GM21423 (cell line): ENCODE measurements at regions not wholly inside any gene's neighbourhood (a gene's known extent, or its start where the extent isn't known, plus 50 kb on each side); places are given as distances from the start of the nearest gene placed in this dataset.

Experiments used
- ATAC-seq: cut with Tn5 transposase; IDR thresholded peaks from one replicate; pipeline ENCODE4 v1.9.1; 2021; ENCODE audit warnings: mild to moderate bottlenecking, moderate library complexity; ENCODE audit not compliant: unreplicated experiment

DNA sequence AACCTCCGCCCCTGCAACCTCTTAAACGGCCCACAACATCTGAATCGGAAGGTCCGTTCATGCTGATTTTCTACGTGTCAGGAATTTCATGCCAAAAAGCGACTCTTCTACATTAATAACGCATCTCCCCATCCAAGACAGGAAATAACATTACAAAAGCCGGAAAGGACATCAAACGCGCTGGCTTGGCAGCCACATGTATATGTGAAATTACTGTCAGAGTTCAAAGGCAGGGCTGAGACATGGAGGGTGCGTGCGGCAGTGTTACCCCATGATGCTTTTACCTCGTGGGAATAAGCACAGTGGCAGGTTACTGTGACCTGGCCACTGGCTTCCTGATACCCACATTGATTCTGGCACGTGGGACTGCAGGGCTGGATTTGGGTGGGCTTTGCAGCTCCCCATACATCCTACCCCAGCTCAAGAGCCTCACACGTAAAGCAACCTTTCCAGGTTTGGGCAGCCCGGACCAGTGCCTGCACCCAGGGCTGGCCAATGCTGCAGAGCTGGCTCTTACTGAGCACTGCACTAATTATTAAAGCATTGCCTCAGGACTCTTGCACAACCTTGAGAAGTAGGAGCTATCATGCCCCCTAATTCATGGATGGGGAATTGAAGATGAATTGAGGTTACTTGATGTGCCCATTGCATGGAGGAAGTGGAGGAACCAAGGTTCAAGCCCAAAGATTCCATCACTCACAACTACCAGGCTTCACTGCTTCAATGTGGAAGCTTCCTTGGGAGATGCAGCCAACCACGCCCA lies 120.6 kb upstream of the FOXF1 start:
- ATAC-seq = no peak

DNA sequence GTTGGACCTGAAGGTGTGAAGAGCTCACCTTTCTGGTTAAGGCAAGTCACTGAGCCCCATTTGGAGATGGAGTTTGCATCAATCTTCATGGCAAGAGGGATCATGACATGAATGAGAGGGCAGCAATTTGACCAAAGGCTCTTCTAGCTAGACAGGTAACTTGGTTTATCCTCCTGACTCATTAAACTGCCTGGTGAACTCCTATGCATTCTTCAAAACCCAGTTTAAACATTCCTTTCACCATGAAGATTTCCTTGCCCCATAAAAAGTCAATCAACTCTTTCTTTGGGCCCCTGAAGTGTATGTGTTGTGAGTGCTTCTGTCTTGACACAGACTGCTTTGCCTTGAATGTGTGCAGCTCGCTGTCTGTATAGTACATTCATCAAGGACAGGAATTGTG lies 120.0 kb upstream of the FOXF1 start:
- ATAC-seq = no peak

- ATAC-seq = no peak
These were observed 118.8 kb upstream of the FOXF1 start for GRCh38 chr16:86391486-86391885.

- ATAC-seq = no peak
These were observed 118.3 kb upstream of the FOXF1 start for GRCh38 chr16:86391984-86392383.

- ATAC-seq = no peak
These were observed 117.7 kb upstream of the FOXF1 start for GRCh38 chr16:86392436-86393152.

DNA sequence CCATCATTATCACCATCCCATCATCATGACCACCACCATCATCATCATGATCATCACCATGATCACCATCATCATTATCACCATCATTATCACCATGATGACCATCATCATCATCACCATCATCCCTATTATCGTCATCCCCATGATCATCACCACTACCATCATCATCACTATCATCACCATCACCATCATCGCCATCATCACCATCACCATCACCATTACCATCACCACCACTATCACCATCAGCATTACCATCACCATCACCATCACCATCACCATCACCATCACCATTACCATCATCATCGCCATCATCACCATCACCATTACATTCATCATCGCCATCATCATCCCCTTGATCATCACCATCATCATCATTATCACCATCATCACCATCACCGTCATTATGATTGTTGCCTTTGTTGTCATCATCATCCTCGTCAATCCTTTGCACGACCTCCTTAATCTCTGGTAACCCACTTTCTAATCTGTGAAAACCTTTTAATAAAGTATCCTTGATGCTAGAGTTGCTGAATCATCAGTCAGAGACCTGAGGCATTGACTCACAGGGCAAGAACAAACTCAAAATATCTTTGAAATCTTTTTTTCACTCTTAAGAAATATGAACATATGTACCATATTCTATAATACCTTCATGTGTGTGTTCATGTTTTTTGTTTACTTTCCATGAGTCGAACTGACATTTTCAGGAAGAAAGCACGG lies 116.3 kb upstream of the FOXF1 start:
- no peak for ATAC-seq

- ATAC-seq = no peak
These were observed 114.8 kb upstream of the FOXF1 start for GRCh38 chr16:86395477-86395876.

DNA sequence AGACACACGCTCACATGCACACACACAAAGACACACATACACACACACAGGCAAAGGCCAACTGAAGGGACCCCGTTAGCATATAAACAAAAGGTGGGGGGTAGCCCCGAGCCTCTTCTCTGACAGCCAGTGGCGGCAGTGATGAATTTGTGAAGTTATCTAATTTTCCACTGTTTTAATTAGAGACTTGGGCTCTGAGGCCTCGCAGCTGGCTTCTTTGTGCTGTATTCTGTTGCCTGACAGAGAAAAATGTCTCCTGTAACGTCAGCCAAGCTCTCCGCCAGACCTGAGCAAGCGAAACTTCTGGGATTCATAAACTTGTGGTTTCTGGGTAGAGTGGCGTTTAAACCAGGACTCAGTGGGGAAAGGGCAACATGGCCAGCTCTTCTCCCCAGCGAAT lies 113.9 kb upstream of the FOXF1 start:
- ATAC-seq = no peak

DNA sequence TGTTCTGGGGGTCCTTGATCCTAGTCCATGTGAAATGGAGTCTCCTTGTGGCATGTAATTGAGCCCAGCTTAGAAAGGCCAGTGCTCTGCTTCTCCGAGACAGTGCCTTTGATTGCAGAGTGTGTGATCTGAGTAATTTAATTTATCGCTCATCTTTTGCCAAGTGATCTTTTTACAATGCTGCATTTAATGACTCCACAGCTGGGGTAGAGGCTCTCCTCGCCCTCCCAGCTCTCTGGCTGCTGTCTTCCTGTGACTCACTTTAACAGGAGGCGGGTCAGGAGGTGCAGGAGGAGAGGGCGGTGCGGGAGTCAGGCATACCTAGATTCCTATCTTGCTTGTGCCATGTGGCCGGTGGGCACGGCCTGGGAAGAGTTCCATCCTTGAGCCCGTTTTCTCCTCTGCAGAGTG lies 113.4 kb upstream of the FOXF1 start:
- ATAC-seq = no peak

- ATAC-seq = no peak
These were observed 112.1 kb upstream of the FOXF1 start for GRCh38 chr16:86398201-86398600.

DNA sequence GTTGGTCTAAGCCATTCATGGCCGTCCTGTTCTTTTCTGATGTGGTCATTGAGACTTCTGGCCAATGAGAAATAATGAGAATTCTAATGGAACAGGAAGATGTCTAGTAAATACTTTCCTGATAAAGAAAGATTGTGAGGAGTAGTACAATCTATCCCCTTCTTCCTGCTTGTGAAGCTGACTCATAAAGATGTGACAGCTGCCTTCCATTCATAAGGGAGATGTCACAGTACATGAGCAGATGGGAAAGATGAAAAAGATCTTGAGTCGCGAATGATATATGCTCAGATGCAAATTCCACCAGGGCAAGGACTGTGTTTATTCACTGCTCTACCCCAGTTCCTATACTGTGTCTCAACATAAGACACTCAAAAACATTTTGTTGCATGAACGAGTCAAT lies 111.7 kb upstream of the FOXF1 start:
- no peak for ATAC-seq

- no peak for ATAC-seq
These were observed 109.2 kb upstream of the FOXF1 start for GRCh38 chr16:86401126-86401525.

DNA sequence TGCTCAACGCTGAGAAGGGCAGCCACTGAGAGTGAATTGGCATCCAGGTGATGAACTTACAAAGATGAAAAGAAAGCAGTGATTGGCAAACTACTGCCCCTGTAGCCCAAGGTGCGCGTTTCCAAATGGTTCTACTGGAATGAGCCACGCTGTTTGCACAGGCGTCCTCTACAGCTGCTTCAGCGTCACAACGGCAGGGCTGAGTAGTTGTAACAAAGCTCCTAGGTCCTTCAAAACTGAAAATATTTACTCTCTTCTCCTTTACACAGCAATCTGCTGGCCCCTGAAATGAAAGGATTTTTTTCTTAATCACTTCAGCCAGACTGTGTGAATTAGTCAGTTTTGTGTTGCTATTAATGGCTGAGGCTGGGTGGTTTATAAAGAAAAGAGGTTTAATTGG lies 107.2 kb upstream of the FOXF1 start:
- ATAC-seq = no peak

DNA sequence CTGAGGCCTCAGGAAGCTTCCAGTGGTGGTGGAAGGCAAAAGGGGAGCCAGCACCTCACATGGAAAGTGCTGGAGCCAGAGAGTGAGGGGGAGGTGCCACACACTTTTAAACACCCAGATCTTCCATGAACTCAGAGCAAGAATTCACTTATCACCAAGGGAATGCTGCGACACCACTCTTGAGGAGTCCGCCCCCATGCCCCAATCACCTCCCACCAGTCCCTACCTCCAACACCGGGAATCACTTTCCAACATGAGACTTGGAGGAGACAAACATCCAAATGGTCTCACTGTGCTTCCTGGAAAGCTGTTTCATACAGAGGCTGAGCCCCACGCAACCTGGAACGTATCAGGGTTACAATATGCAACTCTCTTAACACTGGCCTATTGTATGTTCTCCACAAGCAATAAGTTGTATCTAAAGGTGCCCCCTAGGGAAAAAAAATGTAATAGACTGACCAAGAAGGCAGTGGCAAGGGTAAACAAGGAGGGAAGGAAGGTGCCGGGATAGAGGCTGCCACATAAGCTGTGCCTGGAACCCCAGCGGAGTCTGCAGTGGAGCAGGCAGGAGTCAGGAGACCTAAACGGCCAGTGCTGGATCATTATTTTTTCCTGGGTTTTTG lies 106.7 kb upstream of the FOXF1 start:
- no peak for ATAC-seq

- ATAC-seq = no peak
These were observed 105.6 kb upstream of the FOXF1 start for GRCh38 chr16:86404678-86405077.

DNA sequence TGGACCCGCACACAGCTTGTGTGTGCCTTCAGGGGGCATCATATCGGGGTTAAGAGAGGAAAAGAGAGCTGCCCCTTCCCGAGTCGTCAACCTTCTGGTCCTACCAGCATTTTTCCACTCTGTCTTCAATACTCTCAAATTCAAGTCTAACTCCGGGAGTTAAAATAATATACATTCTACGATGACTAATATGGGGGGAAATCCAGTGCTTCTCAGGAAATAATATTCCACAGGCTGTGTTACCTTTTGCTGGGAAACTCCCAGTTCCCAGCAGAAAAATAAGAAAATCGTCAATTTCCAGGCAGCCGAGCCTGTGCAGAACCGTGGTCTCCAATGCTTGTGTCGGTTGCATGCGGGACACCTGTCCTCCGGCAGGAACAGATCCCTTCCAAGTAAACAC lies 105.0 kb upstream of the FOXF1 start:
- ATAC-seq = no peak

DNA sequence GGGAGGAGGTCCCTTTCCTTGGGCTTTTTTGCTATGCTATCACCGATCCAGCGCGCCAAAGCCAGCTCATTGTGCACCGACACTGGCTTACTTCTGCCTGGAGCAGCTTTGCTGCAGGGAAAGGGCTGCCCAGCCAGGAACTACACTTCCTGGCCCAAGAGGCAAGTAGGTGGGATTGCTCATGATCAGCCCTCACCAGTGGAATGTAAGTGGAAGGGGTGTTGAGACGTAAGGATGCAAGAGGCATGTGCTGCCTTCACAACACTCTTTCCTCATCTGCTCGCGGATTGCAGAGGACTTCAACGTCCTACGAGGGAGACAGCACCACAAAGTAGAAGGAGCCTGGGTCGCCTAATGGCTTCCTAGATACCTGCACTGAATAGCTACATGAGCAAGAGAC lies 104.3 kb upstream of the FOXF1 start:
- ATAC-seq = no peak

GRCh38 chr16:86408685-86409084 lies 101.6 kb upstream of the FOXF1 start:
- ATAC-seq = no peak

DNA sequence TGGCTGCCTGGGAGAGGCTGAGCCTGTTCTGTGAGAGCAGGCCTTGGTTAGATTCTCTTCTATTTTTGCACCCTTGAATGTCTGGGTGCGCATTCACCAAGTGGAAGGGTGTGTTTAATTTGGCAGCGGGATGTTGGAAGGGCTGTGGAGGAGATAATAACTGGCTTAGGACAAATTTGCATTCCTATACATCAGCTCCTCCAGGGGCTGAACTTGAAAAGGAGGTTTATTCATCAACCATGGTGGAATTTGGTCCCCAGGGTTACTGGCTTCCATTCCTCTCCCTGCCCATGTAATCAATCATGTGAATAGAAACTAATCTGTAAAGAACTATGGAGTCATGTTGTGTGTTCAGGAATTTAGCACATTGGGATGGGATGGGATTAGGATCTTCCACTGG lies 100.2 kb upstream of the FOXF1 start:
- ATAC-seq = no peak

DNA sequence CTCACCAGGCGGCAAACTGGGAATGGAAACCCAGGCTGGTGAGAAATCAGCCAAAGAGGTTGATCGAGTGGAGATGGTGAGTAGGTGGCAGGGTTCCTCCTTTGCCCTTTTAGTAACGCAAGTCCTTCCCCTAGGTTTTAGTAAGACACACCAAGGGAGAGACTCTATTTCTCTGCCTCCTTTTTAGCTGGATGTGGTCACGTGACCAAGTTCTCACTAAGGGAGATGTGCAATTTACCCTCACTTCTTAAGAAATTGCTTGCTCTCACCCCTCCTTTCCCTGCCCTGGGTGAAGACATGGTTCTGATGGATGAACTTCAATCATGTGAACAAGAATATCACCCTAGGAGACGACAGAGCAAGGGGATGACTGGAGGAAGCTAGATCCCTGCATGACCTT lies 99.8 kb upstream of the FOXF1 start:
- ATAC-seq = no peak

GRCh38 chr16:86411897-86412296 lies 98.4 kb upstream of the FOXF1 start:
- no peak for ATAC-seq
